RCC 7860 (cell line): ENCODE measurements at regions not wholly inside any gene's neighbourhood (a gene's known extent, or its start where the extent isn't known, plus 50 kb on each side); places are given as distances from the start of the nearest gene placed in this dataset.

Experiments used
- DNase-seq: peaks from one replicate; pipeline ENCODE4 v3.0.0-alpha.2; 2015; ENCODE audit warnings: low spot score
- FAIRE-seq: peaks from 2 replicates; lab custom pipeline; 2012; peaks lifted over from hg19 to GRCh38; lab: Jason Lieb, UNC

DNA sequence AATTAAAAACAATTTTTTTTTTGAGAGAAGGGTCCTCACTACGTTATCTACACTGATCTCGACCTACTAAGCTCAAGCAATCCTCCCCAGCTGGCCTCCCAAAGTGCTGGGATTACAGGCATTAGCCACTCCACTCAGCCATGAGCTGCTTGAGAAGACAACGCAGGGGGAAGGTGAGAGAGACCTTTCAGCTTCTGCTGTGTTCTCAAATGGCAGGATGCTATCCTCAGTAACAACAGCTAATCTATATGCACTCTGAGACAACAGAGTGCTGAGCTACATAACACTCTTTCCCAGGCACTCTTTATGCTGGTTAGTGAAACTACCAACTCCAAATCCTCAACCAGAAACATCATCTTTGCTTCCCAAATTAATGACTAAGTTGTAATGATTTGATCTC lies 526.1 kb downstream of the CCER1 start:
- DNase-seq (no peak), FAIRE-seq (no peak)

DNA sequence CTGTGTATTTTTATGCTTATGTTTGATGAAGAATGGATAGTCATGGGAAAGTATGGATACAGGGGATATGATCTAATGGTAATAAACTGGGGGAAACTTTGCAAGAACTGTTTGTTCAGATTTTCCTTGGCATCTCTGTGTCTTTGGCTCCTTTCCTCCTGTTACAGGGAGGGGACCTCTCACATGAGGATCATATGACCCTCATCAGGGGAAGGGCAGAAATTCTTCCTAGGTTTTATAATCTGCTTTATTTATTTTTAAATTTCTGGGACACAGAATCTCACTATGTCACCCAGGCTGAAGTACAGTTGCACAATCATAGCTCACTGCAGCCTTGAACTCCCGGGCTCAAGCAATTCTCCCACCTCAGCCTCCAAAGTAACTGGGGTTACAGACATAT lies 526.5 kb downstream of the CCER1 start:
- FAIRE-seq (no peak), DNase-seq (no peak)

DNA sequence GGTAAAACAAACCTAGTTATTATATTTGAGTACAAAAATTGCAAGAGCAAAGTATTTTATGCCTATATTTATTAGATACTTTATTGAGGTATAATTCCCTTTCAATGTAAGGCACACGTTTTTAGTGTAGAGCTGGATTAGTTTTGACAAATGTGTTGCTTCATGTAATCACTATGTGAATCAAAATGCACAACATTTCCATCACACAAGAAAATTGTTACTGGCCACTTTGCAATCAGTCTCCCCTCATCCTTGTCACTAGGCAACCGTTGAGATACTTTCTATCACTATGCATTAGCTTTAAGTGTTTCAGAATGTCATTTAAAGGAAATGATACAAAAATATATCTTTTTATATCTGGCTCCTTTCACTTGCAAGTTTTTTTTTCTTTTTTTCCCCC lies 531.0 kb downstream of the CCER1 start:
- FAIRE-seq (no peak), DNase-seq (no peak)

DNA sequence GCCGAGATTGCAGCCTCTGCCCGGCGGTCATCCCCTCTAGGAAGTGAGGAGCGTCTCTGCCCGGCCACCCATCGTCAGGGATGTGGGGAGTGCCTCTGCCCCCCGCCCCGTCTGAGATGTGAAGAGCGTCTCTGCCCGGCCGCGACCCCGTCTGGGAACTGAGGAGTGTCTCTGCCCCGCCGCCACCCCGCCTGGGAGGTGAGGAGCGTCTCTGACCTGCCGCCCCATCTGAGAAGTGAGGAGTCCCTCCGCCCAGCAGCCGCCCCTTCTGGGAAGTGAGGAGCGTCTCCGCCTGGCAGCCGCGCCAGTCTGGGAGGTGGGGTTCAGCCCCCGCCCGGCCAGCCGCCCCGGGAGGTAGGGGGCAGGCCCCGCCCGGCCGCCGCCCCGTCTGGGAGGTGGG lies 544.0 kb downstream of the CCER1 start:
- DNase-seq (no peak), FAIRE-seq (no peak)

DNA sequence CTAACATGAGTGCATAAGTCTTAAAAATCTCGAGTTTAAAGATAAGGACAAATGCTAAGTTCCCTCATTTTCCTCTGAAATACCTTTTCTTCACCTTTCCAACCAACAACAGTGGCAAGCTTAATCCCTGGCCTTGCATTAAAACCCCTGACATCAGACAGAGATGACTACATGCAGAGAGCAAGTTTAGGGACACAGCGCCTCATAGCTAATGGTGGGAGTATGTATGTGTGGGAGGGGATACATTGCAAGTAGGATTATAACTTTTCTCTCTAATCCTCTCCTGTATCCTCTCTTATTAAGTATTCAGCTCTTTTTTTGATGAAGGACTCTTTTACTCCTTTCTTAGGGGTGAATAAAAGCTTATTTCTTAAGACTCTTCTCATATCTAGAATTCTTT lies 547.1 kb downstream of the CCER1 start:
- DNase-seq (no peak), FAIRE-seq (no peak)

DNA sequence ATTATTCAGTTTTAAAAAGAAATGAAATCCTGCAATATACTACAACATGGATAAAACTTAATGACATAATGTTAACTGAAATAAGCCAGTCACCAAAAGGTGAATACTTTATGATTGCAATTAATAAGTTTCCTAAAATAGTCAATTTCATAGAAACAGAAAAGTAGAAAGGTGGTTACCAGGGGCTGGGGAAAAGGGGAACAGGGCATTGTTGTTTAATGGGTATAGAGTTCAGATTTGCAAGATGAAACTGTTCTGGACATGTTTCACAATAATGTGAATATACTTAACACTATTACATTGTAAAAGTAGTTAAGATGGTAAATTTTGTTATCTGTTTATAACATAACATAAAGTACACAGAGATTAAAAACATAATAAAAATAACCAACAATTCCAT lies 550.9 kb downstream of the CCER1 start:
- DNase-seq, result no peak
- no peak for FAIRE-seq

DNA sequence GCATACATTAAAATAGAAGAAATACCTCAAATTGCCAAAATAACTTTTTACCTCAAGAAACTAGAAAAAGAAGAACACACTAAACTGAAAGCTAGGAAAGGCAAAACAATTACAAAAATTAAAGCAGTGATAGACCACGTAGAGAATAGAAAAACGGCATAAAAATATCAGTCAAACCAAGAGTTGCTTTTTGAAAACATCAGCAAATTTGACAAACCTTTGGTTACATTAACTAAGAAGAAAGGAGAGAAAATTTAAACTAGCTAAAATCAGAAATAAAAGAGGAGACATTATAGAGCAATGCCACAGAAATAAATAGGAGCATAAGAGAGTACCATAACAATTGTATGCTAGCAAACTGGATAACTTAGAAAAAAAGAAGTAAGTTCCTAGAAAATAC lies 553.8 kb downstream of the CCER1 start:
- DNase-seq, result no peak
- no peak for FAIRE-seq

DNA sequence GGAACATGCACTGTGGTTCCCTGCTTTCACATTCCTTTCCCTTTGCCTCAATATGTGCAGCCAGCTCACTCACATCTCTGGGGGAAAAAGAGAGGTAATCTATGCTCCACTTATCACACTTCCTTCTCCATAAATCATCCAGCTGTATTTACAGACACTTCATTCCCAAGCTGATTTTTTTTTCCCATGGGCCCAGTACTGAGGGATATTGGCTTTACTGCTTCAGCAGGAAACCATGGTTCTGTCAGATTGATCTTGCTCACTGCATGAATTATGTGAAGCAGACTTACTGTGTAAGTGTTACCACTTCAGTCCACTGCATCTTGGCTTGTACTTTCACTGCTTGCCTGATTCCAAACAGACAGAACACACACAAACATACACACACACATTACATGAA lies 555.6 kb downstream of the CCER1 start:
- DNase-seq (no peak), FAIRE-seq (no peak)

DNA sequence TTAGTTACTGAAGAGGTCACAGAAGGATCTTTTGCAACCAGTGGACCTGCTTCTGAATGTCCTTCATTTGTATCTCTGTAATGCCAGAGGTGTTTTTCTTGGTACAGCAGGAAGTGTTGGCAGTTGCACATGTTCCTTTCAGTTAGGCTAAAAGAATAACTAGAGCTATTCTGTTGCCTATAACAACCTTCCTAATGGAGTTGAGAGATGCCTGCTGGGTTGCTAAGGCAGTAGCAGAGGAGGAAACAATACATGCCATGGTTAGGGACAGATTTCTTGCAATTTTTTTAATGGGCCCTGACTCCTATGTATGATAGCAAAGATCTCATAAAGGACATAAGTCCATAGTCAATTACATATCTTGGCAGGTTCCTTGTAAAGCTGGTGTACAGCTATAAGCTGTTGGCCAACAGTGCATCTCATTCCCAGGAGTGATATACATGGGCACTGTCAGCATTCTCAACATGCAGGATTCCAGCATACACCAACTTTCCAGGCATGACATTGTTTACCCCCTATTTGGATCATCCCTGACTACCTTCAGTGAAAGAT lies 556.6 kb downstream of the CCER1 start:
- no peak for FAIRE-seq
- no peak for DNase-seq

DNA sequence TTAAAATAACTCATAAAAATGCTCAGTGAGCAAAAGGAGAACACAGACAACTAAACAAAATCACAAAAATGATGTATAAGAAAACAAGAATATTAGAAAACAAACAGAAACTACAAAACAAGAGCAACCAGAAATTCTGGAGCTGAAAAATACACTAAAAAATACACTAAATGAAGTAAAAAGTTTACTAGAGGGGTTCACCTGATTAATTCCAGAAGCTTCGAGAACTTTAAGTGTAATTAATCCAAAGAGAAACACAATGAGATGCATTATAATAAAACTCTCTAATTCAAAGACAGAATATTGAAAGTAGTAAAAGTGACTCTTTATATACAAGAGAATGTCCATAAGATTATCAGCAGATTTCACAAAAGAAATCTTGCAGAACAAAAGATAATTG lies 558.4 kb downstream of the CCER1 start:
- FAIRE-seq (no peak), DNase-seq (no peak)

DNA sequence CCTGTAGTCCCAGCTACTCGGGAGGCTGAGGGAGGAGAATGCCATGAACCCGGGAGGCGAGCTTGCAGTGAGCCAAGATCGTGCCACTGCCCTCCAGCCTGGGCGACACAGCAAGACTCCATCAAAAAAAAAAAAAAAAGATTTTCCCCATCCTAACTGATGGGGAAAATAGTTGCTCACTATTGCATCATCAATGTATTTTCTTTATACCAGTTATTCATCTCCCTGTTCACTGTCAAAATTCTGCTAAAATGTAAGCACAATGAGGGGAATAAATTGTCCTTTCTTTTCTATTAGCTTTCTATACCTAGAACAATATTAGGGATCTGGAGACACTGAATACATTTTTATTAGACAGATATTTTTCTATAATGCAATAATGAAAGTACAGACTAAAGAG lies 561.3 kb downstream of the CCER1 start:
- DNase-seq, result no peak
- FAIRE-seq, result no peak

DNA sequence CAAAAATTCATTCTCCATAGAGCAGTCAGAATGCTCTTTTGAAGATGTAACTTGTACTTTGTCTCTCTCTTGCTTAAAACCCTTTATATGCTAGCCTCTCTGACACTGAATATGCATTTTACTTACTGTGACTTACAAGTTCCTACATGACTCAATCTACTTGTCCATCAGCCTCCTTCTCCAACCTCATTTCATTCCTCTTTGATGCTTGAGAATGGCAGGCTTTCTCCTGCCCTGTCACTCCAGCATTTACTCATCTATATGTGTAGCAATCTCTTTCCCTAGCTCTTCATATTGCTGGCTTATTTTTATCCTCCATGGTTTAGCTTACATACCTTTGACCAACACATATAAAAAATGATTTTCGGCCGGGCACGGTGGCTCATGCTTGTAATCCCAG lies 561.9 kb downstream of the CCER1 start:
- FAIRE-seq, result no peak

DNA sequence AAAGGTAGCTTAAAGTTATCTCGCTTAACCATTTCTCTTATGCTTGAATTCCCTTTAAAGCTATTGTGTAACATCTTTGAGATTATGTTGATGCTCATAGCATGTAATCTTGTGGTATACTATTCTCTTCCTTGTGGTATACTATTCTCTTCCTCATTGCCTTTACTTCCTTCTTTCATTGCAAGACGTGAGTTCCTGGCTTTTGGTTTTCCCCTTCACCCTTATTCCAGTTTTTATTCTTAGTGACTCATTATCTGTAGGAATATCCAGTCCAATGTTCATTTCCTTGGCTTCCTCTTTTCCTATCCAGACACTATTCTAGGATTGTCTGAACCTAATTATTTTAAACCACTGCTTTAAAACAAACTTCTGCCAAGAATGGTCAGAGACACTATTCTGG lies 564.0 kb downstream of the CCER1 start:
- DNase-seq (no peak), FAIRE-seq (no peak)

More for the DNA sequence above, 561.9 kb downstream of the CCER1 start:
- no peak for DNase-seq

DNA sequence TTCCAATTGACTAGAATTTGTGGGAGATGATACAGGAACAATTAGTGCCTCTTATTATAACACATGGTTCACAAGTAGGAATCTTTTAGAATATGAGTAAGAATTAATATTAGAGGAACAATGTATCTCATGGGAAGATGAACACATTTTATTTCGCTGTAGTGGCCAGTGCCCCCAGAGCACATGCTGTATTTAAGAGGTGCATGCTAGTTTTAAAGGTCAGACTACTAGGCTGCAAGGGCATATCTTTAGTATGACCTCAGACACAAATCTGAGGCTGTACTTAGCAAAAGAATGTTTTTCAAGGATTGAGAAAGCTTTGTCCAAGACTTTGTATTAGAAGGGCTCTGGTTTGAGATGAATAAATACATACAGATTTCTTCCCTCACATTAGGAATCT lies 586.9 kb downstream of the CCER1 start:
- FAIRE-seq (no peak), DNase-seq (no peak)

DNA sequence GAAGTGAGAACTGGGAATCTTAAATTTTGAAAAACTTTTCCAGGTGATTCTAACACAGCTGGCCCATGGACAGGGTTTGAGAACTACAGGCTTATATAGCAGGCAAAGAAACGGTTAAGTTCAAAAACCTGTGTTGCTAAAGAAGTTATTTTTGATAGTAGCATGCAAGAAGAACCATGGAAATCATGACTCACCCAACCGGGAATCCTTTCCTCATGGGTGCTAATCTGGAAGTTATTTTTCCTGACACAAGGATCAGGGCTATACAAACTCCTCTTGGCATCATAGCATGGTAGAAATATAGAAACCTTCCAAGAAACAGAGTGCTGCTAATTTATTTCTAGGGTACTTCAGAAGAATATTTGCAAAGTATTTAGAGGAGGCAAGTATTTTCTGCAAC lies 588.7 kb downstream of the CCER1 start:
- FAIRE-seq (no peak), DNase-seq (no peak)

DNA sequence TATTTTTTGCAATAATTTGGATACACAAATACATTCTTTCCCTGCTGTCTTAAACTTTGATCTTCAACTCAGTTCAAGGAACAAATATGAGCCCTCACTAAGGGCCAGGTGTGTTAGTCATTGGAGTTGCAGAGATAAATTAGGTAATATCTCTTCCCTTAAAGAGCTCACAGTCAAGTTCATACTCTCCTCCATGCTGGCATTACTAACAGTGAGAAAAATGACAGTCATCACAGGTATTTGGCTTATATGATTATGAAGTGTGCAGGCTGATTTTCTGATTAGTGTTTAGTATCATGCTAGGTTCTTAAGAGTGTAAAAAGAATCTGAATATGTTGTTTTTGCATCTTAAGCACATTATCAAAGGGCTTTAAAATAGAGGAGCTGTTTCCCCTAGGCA lies 594.7 kb downstream of the CCER1 start:
- FAIRE-seq (no peak), DNase-seq (no peak)

DNA sequence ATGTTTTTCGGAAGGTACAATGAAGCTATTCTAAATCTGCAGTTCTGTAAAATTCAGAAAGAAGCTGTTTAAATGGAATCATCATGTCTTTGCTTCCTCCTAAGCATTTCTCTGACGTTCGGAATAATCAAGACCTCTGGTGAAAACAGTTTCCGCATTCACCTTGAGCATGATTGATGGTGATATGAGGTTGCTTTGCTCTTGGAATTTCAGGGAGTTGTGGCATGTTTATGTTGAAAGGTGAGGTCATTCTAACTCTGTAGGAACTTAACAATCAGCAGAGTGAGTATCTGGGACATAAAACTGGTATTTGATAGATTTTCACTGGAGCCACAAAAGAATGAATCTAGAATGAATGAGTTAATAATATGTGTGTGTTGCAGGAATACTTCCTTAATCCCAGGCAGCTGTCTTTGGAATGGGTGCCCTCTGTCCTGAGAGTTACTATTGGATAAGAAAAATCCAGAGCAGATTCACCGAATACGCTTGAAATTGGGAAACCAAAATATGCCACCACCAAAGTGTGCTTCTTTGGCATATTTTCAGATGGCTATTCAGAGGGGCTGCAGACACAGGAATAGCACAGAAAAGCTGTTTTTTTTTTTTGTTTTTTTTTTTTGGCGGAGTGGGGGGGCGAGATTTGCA lies 599.1 kb downstream of the CCER1 start:
- DNase-seq, result no peak
- no peak for FAIRE-seq

DNA sequence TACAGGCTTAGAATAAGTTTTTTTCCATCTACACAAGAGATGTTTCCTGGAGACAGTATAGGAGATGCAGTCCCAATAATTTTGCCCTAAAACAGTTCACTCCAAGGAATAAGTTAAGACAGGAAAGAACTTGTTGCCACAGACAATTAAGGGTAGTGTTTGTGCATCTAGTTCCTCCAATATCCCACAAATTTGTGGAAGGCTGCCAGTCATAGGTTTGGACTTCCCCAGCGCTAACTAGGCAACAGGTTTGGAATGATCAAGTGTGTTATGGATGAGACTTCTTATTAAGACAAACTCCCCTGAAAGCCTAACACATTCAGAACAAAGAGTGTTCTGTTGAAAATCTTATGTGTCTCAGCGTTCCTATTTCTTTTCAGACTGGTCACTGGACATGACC lies 611.0 kb downstream of the CCER1 start:
- no peak for FAIRE-seq
- no peak for DNase-seq

DNA sequence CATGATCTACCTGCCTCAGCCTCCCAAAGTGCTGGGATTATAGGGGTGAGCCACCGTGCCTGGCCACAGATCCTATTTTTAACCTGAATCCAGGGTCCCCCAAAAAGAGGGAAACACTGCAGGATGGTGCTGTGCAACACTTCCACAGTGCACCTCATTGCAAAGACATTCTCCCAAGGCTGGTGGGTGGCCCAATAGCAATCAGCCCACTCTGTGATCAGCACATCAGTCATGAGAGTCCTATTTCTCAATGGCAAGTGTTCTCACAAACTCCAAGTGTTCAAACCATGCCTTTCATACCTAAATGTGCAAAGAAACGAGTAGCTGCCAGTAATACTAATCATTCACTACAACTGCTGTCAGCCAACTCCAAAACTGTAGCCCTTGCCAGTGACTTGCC lies 612.9 kb downstream of the CCER1 start:
- no peak for DNase-seq
- no peak for FAIRE-seq

DNA sequence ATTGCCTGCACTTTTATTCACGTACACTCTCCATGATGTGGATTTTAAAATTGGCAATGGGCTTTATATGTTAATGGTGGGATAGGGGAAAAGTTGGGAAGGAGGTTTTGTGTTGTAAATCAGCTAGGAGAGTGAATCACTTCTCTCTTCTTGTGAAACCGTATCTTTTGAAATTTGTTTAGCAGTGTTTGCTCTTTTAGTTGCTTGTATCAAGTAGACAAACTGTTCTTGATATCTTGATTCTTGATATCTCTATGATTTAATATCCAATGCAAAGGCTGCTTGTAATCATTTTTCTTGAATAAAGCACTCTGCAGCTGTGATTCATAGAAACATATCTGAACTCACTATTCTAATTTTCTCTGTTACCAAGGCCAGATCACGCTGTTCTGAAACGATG lies 615.1 kb downstream of the CCER1 start:
- FAIRE-seq (no peak), DNase-seq (no peak)

DNA sequence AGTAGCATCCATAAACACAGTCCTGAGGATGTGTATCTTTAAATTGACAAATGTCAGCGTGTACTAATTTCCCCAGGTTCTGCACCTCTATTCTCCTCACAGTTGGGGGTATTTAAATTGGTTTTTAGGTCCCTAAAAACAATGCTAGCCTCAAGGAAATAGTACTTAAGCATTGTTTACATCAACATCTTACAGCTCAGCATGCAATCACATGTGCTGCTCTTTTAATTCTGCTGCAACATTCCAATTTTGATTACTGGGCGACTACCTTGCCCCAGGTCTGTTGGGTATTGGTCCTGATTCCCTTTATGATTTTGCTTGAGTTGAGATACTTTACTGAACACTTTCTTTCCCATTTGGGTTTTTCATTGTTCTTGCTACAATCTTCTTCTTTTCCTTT lies 616.6 kb downstream of the CCER1 start:
- FAIRE-seq, result no peak
- DNase-seq, result no peak

DNA sequence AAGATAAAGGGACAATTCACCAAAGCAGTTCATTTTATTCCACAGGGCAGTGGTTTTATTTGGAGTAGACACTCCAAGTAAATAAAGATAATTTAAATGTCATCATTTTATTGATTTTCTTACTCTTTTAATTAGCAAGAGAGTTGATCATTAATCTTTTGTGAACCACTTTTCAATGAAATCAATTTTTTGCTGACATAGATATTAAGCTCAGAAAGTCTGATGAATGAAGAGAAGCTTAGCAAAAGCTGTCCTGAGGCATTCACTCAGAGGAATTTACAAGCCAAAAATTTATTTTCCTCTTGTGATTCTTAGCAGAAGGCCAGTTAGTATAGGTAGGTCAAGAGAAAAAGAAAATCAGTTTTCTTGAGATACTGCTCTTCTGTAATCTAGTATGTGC lies 618.0 kb downstream of the CCER1 start:
- FAIRE-seq, result no peak

DNA sequence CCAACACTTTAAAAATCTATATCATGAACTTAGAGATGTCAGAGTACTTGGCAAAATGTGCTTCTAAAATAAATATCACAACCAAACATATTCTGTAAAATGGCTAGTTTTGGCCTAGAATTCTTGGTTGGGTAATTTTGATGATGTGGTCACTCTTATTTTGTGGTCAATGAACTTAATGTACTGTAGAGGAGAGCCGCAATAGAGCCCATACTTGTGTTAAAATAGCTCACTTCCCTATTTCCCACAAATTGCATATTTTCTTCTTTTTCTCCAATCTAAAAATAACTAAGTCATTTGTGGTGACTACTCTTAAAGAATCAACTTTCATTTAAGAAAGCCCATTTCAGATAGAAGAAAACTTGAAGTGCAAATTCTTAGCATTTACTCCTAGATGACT lies 619.4 kb downstream of the CCER1 start:
- FAIRE-seq (no peak), DNase-seq (no peak)

More for the DNA sequence above, 618.0 kb downstream of the CCER1 start:
- DNase-seq, result no peak
